CD14-positive monocyte (primary cell): ENCODE measurements at regions not wholly inside any gene's neighbourhood (a gene's known extent, or its start where the extent isn't known, plus 50 kb on each side); places are given as distances from the start of the nearest gene placed in this dataset.

ENCODE experiments used
- DNase-seq, 3 donors: peaks; one replicate each; pipeline ENCODE4 v3.0.0-alpha.2; 2011 to 2022
- H2AFZ ChIP-seq: 2 replicates; pipeline ENCODE4 v1.6.0; 2012; ENCODE audit warnings: mild to moderate bottlenecking, low read depth, low read length, inconsistent platforms; ENCODE audit not compliant: insufficient read depth, poor library complexity, severe bottlenecking
- H3K27ac ChIP-seq, 2 donors: 1 replicate in 1 of 2; 2 replicates in 1 of 2; pipeline ENCODE4 v1.5.1; 2012 to 2013; ENCODE audit warnings: low read length in 2 of 2, control low read depth in 1 of 2, inconsistent platforms in 1 of 2, low read depth in 1 of 2, mild to moderate bottlenecking in 1 of 2
- H3K27me3 ChIP-seq, 2 donors: one replicate each; pipeline versions ENCODE4 v1.6.0 to v1.6.1; 2011 to 2013; ENCODE audit warnings: low read length in 2 of 2; ENCODE audit not compliant: control insufficient read depth in 2 of 2, insufficient read depth in 2 of 2
- H3K36me3 ChIP-seq, 2 donors: replicated peaks in 1 of 2; 1 replicate in 1 of 2; 2 replicates in 1 of 2; pipeline versions ENCODE4 v1.5.1 to v1.6.1; 2012 to 2013; ENCODE audit warnings: low read length in 2 of 2, control low read depth in 1 of 2, inconsistent platforms in 1 of 2, mild to moderate bottlenecking in 1 of 2; ENCODE audit not compliant: insufficient read depth in 2 of 2, control insufficient read depth in 1 of 2
- H3K4me1 ChIP-seq, 2 donors: 1 replicate in 1 of 2; 2 replicates in 1 of 2; pipeline versions ENCODE4 v1.5.1 to v1.6.1; 2012 to 2013; ENCODE audit warnings: low read length in 2 of 2, control low read depth in 1 of 2, inconsistent platforms in 1 of 2, mild to moderate bottlenecking in 1 of 2, moderate library complexity in 1 of 2; ENCODE audit not compliant: insufficient read depth in 2 of 2, control insufficient read depth in 1 of 2
- H3K4me2 ChIP-seq: replicated peaks from 2 replicates; pipeline ENCODE3; 2012; ENCODE audit warnings: low read length, moderate library complexity, mild to moderate bottlenecking; ENCODE audit not compliant: poor library complexity, severe bottlenecking; ENCODE audit errors: extremely low read depth
- H3K4me3 ChIP-seq, 3 experiments: fragments of 200-600 bp in 1 of 3; sonication (generic) in 1 of 3; replicated peaks in 1 of 3; 1 replicate in 2 of 3; 2 replicates in 1 of 3; pipeline ENCODE4 v1.5.1; 2011 to 2013; ENCODE audit warnings: low read length in 3 of 3, mild to moderate bottlenecking in 3 of 3, control low read depth in 2 of 3, low read depth in 2 of 3, inconsistent platforms in 1 of 3, moderate library complexity in 1 of 3
- H3K79me2 ChIP-seq: 2 replicates; pipeline ENCODE4 v1.6.0; 2012; ENCODE audit warnings: mild to moderate bottlenecking, control low read depth, inconsistent platforms, low read length, moderate library complexity; ENCODE audit not compliant: insufficient read depth
- H3K9ac ChIP-seq: 2 replicates; pipeline ENCODE4 v1.6.0; 2017; ENCODE audit warnings: low read length, mild to moderate bottlenecking; ENCODE audit not compliant: insufficient read depth, poor library complexity, severe bottlenecking
- H3K9me3 ChIP-seq, 2 donors: replicated peaks in 1 of 2; 1 replicate in 1 of 2; 2 replicates in 1 of 2; pipeline versions ENCODE4 v1.5.1 to v1.6.1; 2012 to 2013; ENCODE audit warnings: low read length in 2 of 2, control low read depth in 1 of 2; ENCODE audit not compliant: control insufficient read depth in 1 of 2, insufficient read depth in 1 of 2
- H4K20me1 ChIP-seq: 2 replicates; pipeline ENCODE4 v1.6.0; 2012; ENCODE audit warnings: mild to moderate bottlenecking, low read length, control low read depth, moderate library complexity; ENCODE audit not compliant: insufficient read depth
- H3K27ac Mint-ChIP-seq, 7 donors: one replicate each; pipeline ENCODE4 v1.8.0; 2020; ENCODE audit warnings: mild to moderate bottlenecking in 7 of 7, mixed read lengths in 7 of 7, moderate library complexity in 6 of 7, inconsistent platforms in 2 of 7
- H3K27me3 Mint-ChIP-seq, 3 donors: one replicate each; pipeline ENCODE4 v1.8.0; 2021 to 2022; ENCODE audit warnings: low read depth in 3 of 3, mild to moderate bottlenecking in 3 of 3, mixed read lengths in 3 of 3, moderate library complexity in 3 of 3, inconsistent platforms in 1 of 3
- H3K36me3 Mint-ChIP-seq, 2 donors: one replicate each; pipeline ENCODE4 v1.8.0; 2020; ENCODE audit warnings: mixed read lengths in 2 of 2, inconsistent platforms in 1 of 2, mild to moderate bottlenecking in 1 of 2
- H3K4me1 Mint-ChIP-seq: one replicate; pipeline ENCODE4 v1.8.0; 2020; ENCODE audit warnings: mild to moderate bottlenecking, mixed read lengths
- H3K4me3 Mint-ChIP-seq, 2 donors: one replicate each; pipeline ENCODE4 v1.8.0; 2020; ENCODE audit warnings: mild to moderate bottlenecking in 2 of 2, mixed read lengths in 2 of 2, moderate library complexity in 1 of 2
- H3K9me3 Mint-ChIP-seq, 7 donors: one replicate each; pipeline ENCODE4 v1.8.0; 2020 to 2022; ENCODE audit warnings: mixed read lengths in 7 of 7, mild to moderate bottlenecking in 6 of 7, moderate library complexity in 6 of 7, inconsistent platforms in 2 of 7
- WGBS: methylation state at CpG from one replicate; pipeline ENCODE4 v1.1.5; 2013; ENCODE audit warnings: missing lambda C conversion rate; ENCODE audit not compliant: insufficient coverage; 5-methylcytosine and 5-hydroxymethylcytosine counted together
- intact Hi-C, 2 donors: fragments of 100-400 bp; cut with micrococcal nuclease; formaldehyde crosslinking; loops; one replicate each; pipeline versions ENCODE4 v1.15.0 to v1.15.1; 2023
- TF ChIP-seq, protein P1 (sequence below): fragments of 200-600 bp; IDR thresholded peaks from one replicate; pipeline ENCODE4 v1.8.0; 2022; ENCODE audit warnings: antibody characterized with exemption, mild to moderate bottlenecking

- Histone ChIP-seq H3K27me3 (no peaks in the 10 kb centered on the region), H3K4me1 (no peaks in the 10 kb centered on the region), H3K36me3 (no peaks in the 10 kb centered on the region), H3K4me2 (no peak overlapping the region), H3K79me2 (no peaks in the 10 kb centered on the region), H2AFZ (no peak overlapping the region), H3K9me3 (no peaks in the 10 kb centered on the region), H3K9ac (no peak overlapping the region), H4K20me1 (no peaks in the 10 kb centered on the region), H3K4me3 (no peak overlapping the region), H3K27ac (no peak overlapping the region)
- Mint-ChIP-seq H3K27me3 (no peaks in the 10 kb centered on the region), H3K27ac (no peak overlapping the region), H3K4me3 (no peak overlapping the region), H3K4me1 (no peaks in the 10 kb centered on the region), H3K9me3 (peaks cover 0 to 2% (median 0%) of the 10 kb centered on the region in 7 donors), H3K36me3 (no peaks in the 10 kb centered on the region)
- TF ChIP-seq, protein P1, sequence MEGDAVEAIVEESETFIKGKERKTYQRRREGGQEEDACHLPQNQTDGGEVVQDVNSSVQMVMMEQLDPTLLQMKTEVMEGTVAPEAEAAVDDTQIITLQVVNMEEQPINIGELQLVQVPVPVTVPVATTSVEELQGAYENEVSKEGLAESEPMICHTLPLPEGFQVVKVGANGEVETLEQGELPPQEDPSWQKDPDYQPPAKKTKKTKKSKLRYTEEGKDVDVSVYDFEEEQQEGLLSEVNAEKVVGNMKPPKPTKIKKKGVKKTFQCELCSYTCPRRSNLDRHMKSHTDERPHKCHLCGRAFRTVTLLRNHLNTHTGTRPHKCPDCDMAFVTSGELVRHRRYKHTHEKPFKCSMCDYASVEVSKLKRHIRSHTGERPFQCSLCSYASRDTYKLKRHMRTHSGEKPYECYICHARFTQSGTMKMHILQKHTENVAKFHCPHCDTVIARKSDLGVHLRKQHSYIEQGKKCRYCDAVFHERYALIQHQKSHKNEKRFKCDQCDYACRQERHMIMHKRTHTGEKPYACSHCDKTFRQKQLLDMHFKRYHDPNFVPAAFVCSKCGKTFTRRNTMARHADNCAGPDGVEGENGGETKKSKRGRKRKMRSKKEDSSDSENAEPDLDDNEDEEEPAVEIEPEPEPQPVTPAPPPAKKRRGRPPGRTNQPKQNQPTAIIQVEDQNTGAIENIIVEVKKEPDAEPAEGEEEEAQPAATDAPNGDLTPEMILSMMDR: no peak
- WGBS: 93% methylated on average over 3 of the region's 3 CpGs
- DNase-seq: no peak
- intact Hi-C loops: no loop called here
Observed at GRCh38 chr5:32964261-32964660, 253.1 kb downstream of the NPR3 start.

DNA sequence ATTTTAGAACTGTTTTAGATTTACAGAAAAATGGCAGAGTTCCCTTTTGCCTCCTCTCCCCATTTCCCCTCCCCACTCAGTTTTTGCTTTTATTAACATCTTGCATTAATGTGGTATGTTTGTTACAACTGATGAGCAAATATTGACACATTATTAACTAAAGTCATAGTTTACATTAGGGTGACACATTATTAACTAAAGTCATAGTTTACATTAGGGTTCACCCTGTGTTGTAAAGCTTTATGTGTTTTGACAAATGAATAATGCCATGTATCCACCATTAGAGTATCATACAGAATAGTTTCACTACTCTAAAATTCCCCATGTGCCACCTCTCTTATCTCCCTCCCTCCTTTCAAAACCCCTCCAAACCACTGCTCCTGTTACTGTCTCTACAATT lies 262.5 kb downstream of the NPR3 start:
- Histone ChIP-seq H3K9ac (no peak overlapping the region), H3K79me2 (no peaks in the 10 kb centered on the region), H4K20me1 (no peaks in the 10 kb centered on the region), H2AFZ (no peak overlapping the region), H3K27ac (no peak overlapping the region), H3K9me3 (peaks cover 0 to 3% of the 10 kb centered on the region in 2 donors), H3K4me1 (no peaks in the 10 kb centered on the region), H3K27me3 (no peaks in the 10 kb centered on the region), H3K36me3 (no peaks in the 10 kb centered on the region), H3K4me2 (no peak overlapping the region), H3K4me3 (no peak overlapping the region)
- TF ChIP-seq, protein P1: no peak
- Mint-ChIP-seq H3K9me3 (peaks cover 0 to 4% (median 0%) of the 10 kb centered on the region in 7 donors), H3K27me3 (no peaks in the 10 kb centered on the region), H3K27ac (no peak overlapping the region), H3K36me3 (no peaks in the 10 kb centered on the region), H3K4me1 (no peaks in the 10 kb centered on the region), H3K4me3 (no peak overlapping the region)
- intact Hi-C loops: no loop called here
- DNase-seq: no peak
